Stimulated activated CD4-positive, alpha-beta T cell treated with anti-CD3 and anti-CD28 coated beads, Interleukin-15, amount 100 ng/mL, for 1 hour (primary cell): ENCODE measurements at regions not wholly inside any gene's neighbourhood (a gene's known extent, or its start where the extent isn't known, plus 50 kb on each side); places are given as distances from the start of the nearest gene placed in this dataset.

Source experiments
- DNase-seq, 2 donors: peaks; one replicate each; pipeline ENCODE4 v3.0.0-alpha.2; 2020; ENCODE audit warnings: low read depth in 1 of 2, low spot score in 1 of 2

DNA sequence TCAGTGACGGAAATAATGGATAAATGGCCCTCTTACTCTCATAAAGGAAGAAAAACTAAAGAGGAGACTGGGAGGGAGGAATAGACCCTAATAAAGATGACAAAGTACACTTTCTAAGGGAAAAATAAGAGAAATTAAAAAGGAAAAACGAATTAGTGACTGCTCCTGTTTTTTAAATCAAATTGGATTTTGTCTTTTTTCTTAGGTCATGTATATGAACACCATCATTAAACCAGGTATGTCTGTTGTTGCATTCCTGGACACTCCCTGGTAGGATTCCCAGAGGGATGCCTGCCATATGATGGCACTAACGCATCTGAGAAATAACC lies 59.4 kb upstream of the BTN3A2 start:
- no peak for DNase-seq

DNA sequence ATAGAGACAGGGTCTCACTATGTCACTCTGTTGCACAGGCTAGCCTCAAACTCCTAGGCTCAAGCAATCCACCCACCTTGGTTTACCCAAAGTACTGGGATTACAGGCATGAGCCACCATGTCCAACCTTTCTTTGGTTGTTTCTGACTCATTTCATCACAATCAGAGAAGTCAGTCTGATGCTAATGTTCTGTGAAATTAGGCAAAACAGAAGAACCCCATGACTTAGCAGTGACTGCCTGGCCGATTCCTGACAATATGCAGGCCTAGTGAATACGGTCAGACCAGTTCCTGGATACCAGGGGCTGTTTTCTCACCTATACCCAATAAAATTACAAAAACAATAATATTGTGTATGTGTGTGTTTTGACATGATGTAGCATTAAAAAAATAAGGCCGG lies 58.8 kb upstream of the BTN3A2 start:
- DNase-seq, result no peak

DNA sequence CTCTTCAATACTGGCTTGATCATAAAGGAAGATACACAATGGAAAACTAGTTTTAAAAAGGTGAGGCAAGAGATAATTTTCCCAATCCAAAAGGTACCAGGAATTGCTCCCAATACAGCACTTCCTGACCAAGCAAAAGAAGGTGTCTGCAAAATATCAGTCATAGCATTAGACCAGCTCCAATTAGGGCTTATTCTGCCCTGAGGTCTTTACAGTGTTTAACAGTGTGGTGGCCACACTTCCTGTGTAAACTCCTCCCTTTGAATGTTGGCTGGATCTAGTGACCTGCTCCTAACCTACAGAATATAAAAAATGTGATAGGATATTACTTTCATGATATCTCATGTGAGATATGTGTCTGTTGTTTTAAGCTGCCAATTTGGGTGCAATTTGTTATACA lies 57.1 kb upstream of the BTN3A2 start:
- DNase-seq, result no peak

DNA sequence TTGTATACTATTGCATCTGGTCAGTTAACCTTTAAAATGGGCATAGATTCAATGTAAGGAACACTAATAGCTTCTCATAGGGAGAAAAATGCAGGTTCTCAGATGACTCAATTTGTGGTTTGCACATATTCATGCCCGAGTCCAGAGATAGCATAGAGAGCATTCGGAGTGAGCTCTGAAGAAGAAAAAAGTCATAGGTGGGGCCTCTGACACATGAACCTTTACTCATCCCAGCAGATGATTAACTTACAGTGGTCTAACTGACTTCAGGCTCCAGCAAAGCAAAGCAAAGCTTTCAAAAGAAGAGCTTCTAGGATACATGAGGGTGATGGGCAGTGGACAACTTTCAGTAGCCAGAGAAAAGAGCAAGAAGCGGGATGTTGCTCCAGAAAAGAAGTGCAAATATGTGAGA lies 55.3 kb upstream of the BTN3A2 start:
- DNase-seq, result no peak

DNA sequence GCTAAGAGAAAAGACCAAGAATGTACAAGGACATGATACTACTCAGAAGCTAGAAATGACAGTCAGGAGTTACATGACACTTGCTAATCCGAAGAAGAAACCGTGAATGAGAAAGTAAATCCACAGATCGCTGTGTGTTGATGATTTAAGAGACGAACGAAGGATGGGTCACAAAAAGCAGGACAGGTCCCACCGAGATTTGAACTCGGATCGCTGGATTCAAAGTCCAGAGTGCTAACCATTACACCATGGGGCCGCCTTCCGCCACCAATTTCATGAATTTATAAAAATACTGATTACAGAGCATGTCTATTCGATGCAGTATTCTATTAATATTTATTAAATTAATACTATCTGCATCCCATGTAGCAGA lies 54.0 kb upstream of the BTN3A2 start:
- no peak for DNase-seq

DNA sequence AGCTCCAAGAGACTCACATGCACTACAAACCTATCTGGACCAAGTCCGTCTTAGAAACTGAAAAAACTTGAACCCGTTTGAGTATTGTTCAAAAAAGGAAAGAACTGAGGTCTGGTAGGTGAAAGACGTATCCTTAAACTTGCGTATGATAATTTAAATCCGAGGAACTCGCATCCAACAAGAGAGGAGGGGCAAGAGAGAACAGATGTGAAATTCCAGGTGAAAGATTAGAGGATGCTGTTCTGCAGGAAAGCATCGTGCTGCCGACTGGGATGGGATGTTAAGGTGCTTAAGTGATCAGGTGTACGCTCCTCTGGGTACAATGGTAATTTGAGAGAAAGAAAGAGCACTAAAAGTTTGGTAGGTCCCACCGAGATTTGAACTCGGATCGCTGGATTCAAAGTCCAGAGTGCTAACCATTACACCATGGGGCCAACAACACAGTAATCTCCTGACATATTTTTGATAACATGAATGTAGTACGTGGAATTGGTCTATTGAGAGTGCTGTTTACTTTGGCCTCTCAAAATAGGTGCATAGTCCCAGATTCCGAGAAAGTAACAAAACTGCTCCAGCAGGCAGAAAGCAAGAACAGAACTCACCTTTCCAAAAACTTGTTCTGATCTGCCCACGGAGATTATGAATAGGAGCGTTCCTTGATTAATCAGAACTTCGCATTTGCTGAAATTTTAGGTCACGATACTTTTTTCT lies 53.5 kb upstream of the BTN3A2 start:
- peak in 1 of 2 donors; percentile 35 for DNase-seq

DNA sequence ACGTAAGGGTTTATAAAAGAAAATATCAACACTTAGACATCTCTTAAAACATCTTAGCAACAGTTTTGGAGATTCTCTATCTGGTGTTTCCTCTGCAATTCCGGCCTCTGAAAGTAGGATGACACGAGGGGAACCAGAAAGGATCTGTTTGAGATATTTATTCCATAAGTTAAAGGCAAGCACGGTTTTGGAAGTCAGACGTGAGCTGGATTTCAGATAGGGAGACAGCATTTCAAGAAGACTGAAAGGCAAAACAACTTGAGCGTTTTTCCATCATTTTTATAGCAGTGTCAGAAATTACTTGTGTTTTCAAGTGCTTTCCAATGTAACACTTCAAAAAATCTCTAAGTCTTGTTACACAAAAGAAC lies 52.9 kb upstream of the BTN3A2 start:
- DNase-seq, result no peak

DNA sequence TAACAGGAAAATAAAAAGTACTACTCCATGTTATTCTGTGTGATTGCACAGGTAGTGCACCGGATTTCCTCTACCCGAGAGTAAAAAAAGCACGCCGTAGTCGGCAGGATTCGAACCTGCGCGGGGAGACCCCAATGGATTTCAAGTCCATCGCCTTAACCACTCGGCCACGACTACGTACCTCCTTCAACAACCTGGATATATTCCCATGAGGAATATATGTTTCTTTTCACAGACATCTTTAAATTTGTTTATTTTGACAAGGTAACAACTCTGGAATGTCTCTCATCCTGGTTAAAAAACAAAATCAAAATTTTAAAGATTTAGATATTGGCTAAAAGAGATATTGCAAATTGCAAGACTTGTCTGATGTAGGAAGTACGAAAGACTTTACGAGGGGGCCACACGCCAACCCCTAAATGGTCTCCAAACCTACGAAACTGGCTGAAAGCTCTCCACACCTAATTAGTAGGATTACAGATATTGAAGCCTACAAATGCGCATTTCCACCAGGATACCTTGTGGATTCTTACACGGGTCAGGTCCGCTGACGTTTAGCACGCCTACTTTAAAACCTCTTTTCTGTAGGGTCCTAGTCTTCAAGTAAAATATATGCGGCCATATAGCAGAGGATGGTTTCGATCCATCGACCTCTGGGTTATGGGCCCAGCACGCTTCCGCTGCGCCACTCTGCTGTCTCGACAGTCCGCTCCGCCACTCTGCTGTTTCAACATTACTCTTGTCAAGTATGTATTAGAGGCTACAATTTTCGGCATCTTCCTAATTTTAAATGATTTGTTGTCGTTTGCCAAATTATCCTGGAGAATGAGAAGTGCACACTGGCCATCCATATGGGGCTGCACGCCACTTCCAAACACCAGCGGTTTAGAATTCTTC lies 52.2 kb upstream of the BTN3A2 start:
- DNase-seq, result peak; percentile 65 to 71
